ENCODE measurements at regions not wholly inside any gene's neighbourhood (a gene's known extent, or its start where the extent isn't known, plus 50 kb on each side); places are given as distances from the start of the nearest gene placed in this dataset.

- no peak for DNase-seq
Observed at GRCh38 chr10:10475812-10476211, 541.9 kb upstream of the CELF2 start.

- DNase-seq, result no peak
Observed at GRCh38 chr10:10477844-10478243, 539.8 kb upstream of the CELF2 start.

- DNase-seq, result no peak
Observed at GRCh38 chr10:10479465-10479864, 538.2 kb upstream of the CELF2 start.

- no peak for DNase-seq
Observed at GRCh38 chr10:10482613-10483012, 535.1 kb upstream of the CELF2 start.

- DNase-seq, result no peak
Observed at GRCh38 chr10:10489076-10489475, 528.6 kb upstream of the CELF2 start.

GRCh38 chr10:10489805-10490571, 527.7 kb upstream of the CELF2 start:
- no peak for DNase-seq

- no peak for DNase-seq
Observed at GRCh38 chr10:10490581-10490980, 527.1 kb upstream of the CELF2 start.

GRCh38 chr10:10492420-10492819, 525.3 kb upstream of the CELF2 start:
- no peak for DNase-seq

- DNase-seq, result no peak
Observed at GRCh38 chr10:10493833-10494232, 523.8 kb upstream of the CELF2 start.

GRCh38 chr10:10497245-10497644, 520.4 kb upstream of the CELF2 start:
- no peak for DNase-seq

GRCh38 chr10:10498781-10499180, 518.9 kb upstream of the CELF2 start:
- DNase-seq, result no peak

- DNase-seq, result no peak
Observed at GRCh38 chr10:10499839-10500238, 517.8 kb upstream of the CELF2 start.

GRCh38 chr10:10500937-10501336, 516.7 kb upstream of the CELF2 start:
- no peak for DNase-seq

GRCh38 chr10:10503772-10504171, 513.9 kb upstream of the CELF2 start:
- no peak for DNase-seq

- DNase-seq, result no peak
Observed at GRCh38 chr10:10508211-10508610, 509.5 kb upstream of the CELF2 start.

GRCh38 chr10:10510179-10510578, 507.5 kb upstream of the CELF2 start:
- DNase-seq, result no peak

GRCh38 chr10:10513067-10513466, 504.6 kb upstream of the CELF2 start:
- no peak for DNase-seq

- no peak for DNase-seq
Observed at GRCh38 chr10:10513898-10514297, 503.8 kb upstream of the CELF2 start.

- DNase-seq, result no peak
Observed at GRCh38 chr10:10514797-10515196, 502.9 kb upstream of the CELF2 start.

- DNase-seq, result no peak
Observed at GRCh38 chr10:10515479-10516204, 502.0 kb upstream of the CELF2 start.

GRCh38 chr10:10516346-10517130, 501.1 kb upstream of the CELF2 start:
- no peak for DNase-seq

- no peak for DNase-seq
Observed at GRCh38 chr10:10517866-10518265, 499.8 kb upstream of the CELF2 start.

GRCh38 chr10:10519674-10520073, 498.0 kb upstream of the CELF2 start:
- no peak for DNase-seq
